ENCODE measurements at regions not wholly inside any gene's neighbourhood (a gene's known extent, or its start where the extent isn't known, plus 50 kb on each side); places are given as distances from the start of the nearest gene placed in this dataset.

DNA sequence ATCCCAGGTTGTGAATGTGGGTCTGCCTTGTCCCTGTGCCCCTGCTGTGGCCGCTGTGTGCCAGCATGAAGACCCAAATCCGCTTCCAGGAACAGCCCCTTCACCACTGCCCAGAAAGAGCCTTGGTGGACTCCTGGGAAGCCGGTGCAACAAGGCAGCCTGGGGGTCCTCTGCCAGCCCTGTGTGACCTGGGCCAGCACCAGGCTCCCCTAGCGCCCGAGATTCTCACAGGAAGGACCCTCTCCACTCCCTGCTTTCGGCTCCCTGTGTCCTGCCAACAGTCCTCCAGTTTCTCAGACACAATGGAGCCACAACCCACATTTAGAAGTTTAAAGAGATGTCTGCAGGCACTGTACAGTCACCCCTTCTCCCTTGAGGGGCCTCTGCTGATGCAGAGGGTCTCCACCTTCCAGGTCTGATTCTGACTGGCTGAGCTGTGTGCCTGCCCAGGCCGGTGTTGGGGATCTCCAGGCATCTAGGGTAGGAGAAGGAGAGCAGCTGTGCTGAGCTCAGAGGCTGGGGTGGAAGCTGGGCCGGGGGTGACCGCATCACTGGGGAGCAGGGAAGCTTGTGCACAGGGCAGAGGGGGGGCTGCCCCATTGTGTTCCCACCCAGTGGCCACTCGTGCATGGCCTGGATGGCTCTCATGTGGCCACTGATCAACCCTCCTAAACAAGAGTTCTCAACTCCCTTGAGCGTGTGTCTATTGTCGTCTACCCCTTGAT lies 174.0 kb downstream of the IRX2 start:
- TF ChIP-seq SRF (IDR thresholded peaks at IDR 0.05; ENCODE audit: low read depth) (no peak), EZH2 (IDR thresholded peaks at IDR 0.05) (no peak), ZBTB33 (IDR thresholded peaks at IDR 0.05; ENCODE audit: extremely low read depth, insufficient replicate concordance, low read length) (no peak), POLR2AphosphoS5 (IDR thresholded peaks at IDR 0.05; ENCODE audit: low read depth, low read length) (no peak), POLR2A (IDR thresholded peaks at IDR 0.05; ENCODE audit: borderline replicate concordance, extremely low read depth, insufficient read depth, insufficient read length) (no peak), MAX (IDR thresholded peaks at IDR 0.05) (no peak), TCF7L2 (IDR thresholded peaks at IDR 0.05; ENCODE audit: borderline replicate concordance, extremely low read depth, insufficient read depth, insufficient read length) (no peak), SP1 (IDR thresholded peaks at IDR 0.05; ENCODE audit: low read depth) (no peak), FOSL1 (IDR thresholded peaks at IDR 0.05; ENCODE audit: low read depth) (no peak), RAD21 (IDR thresholded peaks at IDR 0.05; ENCODE audit: low read depth) (no peak)
- TF ChIP-seq, protein P1, sequence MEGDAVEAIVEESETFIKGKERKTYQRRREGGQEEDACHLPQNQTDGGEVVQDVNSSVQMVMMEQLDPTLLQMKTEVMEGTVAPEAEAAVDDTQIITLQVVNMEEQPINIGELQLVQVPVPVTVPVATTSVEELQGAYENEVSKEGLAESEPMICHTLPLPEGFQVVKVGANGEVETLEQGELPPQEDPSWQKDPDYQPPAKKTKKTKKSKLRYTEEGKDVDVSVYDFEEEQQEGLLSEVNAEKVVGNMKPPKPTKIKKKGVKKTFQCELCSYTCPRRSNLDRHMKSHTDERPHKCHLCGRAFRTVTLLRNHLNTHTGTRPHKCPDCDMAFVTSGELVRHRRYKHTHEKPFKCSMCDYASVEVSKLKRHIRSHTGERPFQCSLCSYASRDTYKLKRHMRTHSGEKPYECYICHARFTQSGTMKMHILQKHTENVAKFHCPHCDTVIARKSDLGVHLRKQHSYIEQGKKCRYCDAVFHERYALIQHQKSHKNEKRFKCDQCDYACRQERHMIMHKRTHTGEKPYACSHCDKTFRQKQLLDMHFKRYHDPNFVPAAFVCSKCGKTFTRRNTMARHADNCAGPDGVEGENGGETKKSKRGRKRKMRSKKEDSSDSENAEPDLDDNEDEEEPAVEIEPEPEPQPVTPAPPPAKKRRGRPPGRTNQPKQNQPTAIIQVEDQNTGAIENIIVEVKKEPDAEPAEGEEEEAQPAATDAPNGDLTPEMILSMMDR (IDR thresholded peaks at IDR 0.05 in 2 of 3, conservative IDR thresholded peaks at IDR 0.05 in 1 of 3; ENCODE audit: borderline replicate concordance in 1 of 3, insufficient read depth in 1 of 3, low read depth in 2 of 3, low read length in 2 of 3) = no peak

Data from HCT116 (cell line).